ENCODE measurements at regions not wholly inside any gene's neighbourhood (a gene's known extent, or its start where the extent isn't known, plus 50 kb on each side); places are given as distances from the start of the nearest gene placed in this dataset.
A peak's percentile ranks its signal among the peaks of the same experiment; 100 is the strongest.
"Not testable (repeated sequence)": the region's sequence is repeated elsewhere in the genome, so short reads cannot be mapped to it uniquely, and the experiment has no call there.

DNA sequence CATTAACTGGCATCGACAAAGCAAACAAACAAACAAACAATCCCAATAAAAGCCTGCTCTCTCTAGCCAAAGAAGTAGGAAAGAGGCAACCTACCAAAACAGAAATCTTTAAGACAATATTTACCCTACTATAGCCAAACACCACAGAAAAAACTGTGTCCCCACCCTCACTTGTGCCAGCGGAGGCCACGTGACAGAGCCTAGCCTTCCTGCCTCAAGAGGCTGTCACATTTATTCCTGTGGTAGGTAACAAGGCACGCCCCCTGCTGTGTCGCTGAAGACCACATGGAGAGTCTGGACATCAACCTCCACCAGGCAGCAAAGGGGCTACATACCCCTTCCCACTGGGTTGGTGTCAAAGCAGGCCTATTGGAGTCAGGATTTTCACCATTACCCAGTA, 148.1 kb downstream of the LMNTD1 start:
- no peak overlapping the region for H3K27ac ChIP-seq (ENCODE audit: low read length)
- no peaks in the 10 kb centered on the region for H3K4me1 ChIP-seq (ENCODE audit: control insufficient read depth, insufficient read depth, low read length)
- peaks cover 2% of the 10 kb centered on the region for H3K27me3 ChIP-seq (ENCODE audit: control insufficient read depth, insufficient read depth, low read length)
- H3K4me3 ChIP-seq (ENCODE audit: low read length), result no peak overlapping the region
- no peaks in the 10 kb centered on the region for H3K9me3 ChIP-seq (replicated peaks; ENCODE audit: control insufficient read depth, low read depth, low read length)
- WGBS (ENCODE audit: insufficient coverage), result 64% methylated on average over 3 of the region's 5 CpGs
- no peak for DNase-seq
- H3K36me3 ChIP-seq (ENCODE audit: control insufficient read depth, insufficient read depth, low read length), result no peaks in the 10 kb centered on the region

DNA sequence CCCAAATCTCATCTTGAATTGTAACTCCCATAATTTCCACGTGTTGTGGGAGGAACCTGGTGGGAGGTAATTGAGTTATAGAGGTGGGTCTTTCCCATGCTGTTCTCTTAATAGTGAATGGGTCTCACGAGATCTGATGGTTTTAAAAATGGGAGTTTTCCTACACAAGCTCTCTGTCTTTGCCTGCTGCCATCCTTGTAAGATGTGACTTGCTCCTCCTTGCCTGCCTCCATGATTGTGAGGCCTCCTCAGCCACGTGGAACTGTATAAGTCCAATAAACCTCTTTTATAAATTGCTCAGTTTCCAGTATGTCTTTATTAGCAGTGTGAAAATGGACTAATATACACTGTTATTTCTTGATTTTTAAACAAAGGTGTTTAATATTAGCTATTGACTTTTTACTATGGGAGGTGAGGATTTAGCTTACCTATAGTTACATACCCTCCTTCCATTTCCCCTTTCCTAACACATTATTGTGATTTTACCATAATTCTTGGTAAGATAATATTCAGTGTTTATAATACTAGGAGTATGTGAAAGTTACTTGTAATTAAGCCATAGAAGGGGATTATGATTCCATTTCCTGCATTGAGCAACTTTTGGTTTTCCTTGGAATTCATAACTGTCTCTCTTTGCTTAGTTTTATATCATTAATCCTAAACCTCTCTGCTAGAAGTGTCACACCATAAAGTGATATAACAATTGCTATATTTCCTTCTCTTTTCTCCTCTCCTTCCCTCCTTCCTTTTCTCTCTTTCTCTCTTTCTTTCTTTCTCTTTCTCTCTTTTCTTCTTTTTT, 151.0 kb upstream of the KRAS start:
- no peak for DNase-seq
- WGBS (ENCODE audit: insufficient coverage), result 83% methylated on average over 1 of the region's 3 CpGs
- H3K27me3 ChIP-seq (ENCODE audit: control insufficient read depth, insufficient read depth, low read length), result peaks cover 2% of the 10 kb centered on the region

GRCh38 chr12:25397001-25397400, 146.3 kb upstream of the KRAS start:
- Histone ChIP-seq H3K4me1 (ENCODE audit: control insufficient read depth, insufficient read depth, low read length) (no peaks in the 10 kb centered on the region), H3K27me3 (ENCODE audit: control insufficient read depth, insufficient read depth, low read length) (no peaks in the 10 kb centered on the region), H3K9me3 (replicated peaks; ENCODE audit: control insufficient read depth, low read depth, low read length) (no peaks in the 10 kb centered on the region), H3K27ac (ENCODE audit: low read length) (no peak overlapping the region), H3K4me3 (ENCODE audit: low read length) (no peak overlapping the region), H3K36me3 (ENCODE audit: control insufficient read depth, insufficient read depth, low read length) (no peaks in the 10 kb centered on the region)
- no peak for DNase-seq
- WGBS (ENCODE audit: insufficient coverage), result 59% methylated on average over 3 of the region's 6 CpGs

More for the DNA sequence above, 151.0 kb upstream of the KRAS start:
- Histone ChIP-seq H3K27ac (ENCODE audit: low read length) (no peak overlapping the region), H3K4me3 (ENCODE audit: low read length) (no peak overlapping the region), H3K9me3 (replicated peaks; ENCODE audit: control insufficient read depth, low read depth, low read length) (no peaks in the 10 kb centered on the region), H3K36me3 (ENCODE audit: control insufficient read depth, insufficient read depth, low read length) (no peaks in the 10 kb centered on the region), H3K4me1 (ENCODE audit: control insufficient read depth, insufficient read depth, low read length) (no peaks in the 10 kb centered on the region)

DNA sequence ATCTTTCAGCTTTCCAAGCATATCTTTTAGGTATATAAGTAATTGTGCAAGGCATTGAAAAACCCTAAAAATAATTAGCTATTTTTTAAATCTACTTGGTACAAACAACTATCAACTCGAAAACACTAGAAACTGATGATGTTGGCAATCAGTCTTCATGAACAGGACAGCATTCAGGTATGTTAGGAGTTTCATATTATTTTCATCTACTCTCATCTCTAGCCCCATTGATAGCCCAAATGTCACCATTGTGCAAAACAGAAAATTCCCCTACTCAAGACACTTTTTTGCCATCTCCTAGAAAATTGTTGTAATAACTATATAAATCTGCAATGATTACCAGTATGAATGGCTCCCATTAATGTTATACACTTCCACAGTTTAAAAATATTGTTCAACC, 144.5 kb upstream of the KRAS start:
- Histone ChIP-seq H3K4me1 (ENCODE audit: control insufficient read depth, insufficient read depth, low read length) (no peaks in the 10 kb centered on the region), H3K36me3 (ENCODE audit: control insufficient read depth, insufficient read depth, low read length) (no peaks in the 10 kb centered on the region), H3K4me3 (ENCODE audit: low read length) (no peak overlapping the region), H3K9me3 (replicated peaks; ENCODE audit: control insufficient read depth, low read depth, low read length) (no peaks in the 10 kb centered on the region), H3K27me3 (ENCODE audit: control insufficient read depth, insufficient read depth, low read length) (no peaks in the 10 kb centered on the region), H3K27ac (ENCODE audit: low read length) (no peak overlapping the region)
- DNase-seq, result no peak
- no CpG with 5 or more reads among the region's 1 CpG for WGBS (ENCODE audit: insufficient coverage)

DNA sequence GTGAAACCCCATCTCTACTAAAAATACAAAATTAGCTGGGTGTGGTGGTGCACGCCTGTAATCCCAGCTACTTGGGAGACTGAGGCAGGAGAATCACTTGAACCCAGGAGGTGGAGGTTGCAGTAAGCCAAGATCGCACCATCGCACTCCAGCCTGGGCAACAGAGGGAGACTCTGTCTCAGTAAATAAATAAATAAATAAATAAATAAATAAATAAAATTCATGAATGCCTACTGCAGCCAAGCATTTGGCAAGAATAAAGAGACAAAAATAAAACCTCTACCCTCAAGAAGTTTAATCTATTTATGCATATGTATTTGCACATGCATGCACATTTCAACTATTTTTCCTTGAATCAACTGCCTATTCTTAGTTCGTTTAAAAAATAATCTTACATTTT, 144.0 kb upstream of the KRAS start:
- no CpG with 5 or more reads among the region's 4 CpGs for WGBS (ENCODE audit: insufficient coverage)
- DNase-seq; H3K4me3 ChIP-seq (ENCODE audit: low read length); H3K36me3 ChIP-seq (ENCODE audit: control insufficient read depth, insufficient read depth, low read length); H3K9me3 ChIP-seq (replicated peaks; ENCODE audit: control insufficient read depth, low read depth, low read length); H3K4me1 ChIP-seq (ENCODE audit: control insufficient read depth, insufficient read depth, low read length); H3K27me3 ChIP-seq (ENCODE audit: control insufficient read depth, insufficient read depth, low read length); H3K27ac ChIP-seq (ENCODE audit: low read length): not testable (repeated sequence)

GRCh38 chr12:25394025-25394424, 143.3 kb upstream of the KRAS start:
- Histone ChIP-seq H3K27me3 (ENCODE audit: control insufficient read depth, insufficient read depth, low read length) (no peaks in the 10 kb centered on the region), H3K9me3 (replicated peaks; ENCODE audit: control insufficient read depth, low read depth, low read length) (no peaks in the 10 kb centered on the region), H3K27ac (ENCODE audit: low read length) (no peak overlapping the region), H3K4me1 (ENCODE audit: control insufficient read depth, insufficient read depth, low read length) (no peaks in the 10 kb centered on the region), H3K4me3 (ENCODE audit: low read length) (no peak overlapping the region), H3K36me3 (ENCODE audit: control insufficient read depth, insufficient read depth, low read length) (no peaks in the 10 kb centered on the region)
- 85% methylated on average over 9 of the region's 9 CpGs for WGBS (ENCODE audit: insufficient coverage)
- DNase-seq, result no peak

GRCh38 chr12:25391346-25391745, 140.6 kb upstream of the KRAS start:
- not testable (repeated sequence) for H3K27me3 ChIP-seq (ENCODE audit: control insufficient read depth, insufficient read depth, low read length); DNase-seq; H3K4me3 ChIP-seq (ENCODE audit: low read length); H3K27ac ChIP-seq (ENCODE audit: low read length); H3K4me1 ChIP-seq (ENCODE audit: control insufficient read depth, insufficient read depth, low read length); H3K9me3 ChIP-seq (replicated peaks; ENCODE audit: control insufficient read depth, low read depth, low read length); H3K36me3 ChIP-seq (ENCODE audit: control insufficient read depth, insufficient read depth, low read length)
- 93% methylated on average over 10 of the region's 25 CpGs for WGBS (ENCODE audit: insufficient coverage)

- Histone ChIP-seq H3K4me1 (ENCODE audit: control insufficient read depth, insufficient read depth, low read length) (peaks cover 12% of the 10 kb centered on the region), H3K36me3 (ENCODE audit: control insufficient read depth, insufficient read depth, low read length) (no peaks in the 10 kb centered on the region), H3K27me3 (ENCODE audit: control insufficient read depth, insufficient read depth, low read length) (no peaks in the 10 kb centered on the region), H3K9me3 (replicated peaks; ENCODE audit: control insufficient read depth, low read depth, low read length) (no peaks in the 10 kb centered on the region), H3K4me3 (ENCODE audit: low read length) (no peak overlapping the region), H3K27ac (ENCODE audit: low read length) (no peak overlapping the region)
- no peak for DNase-seq
- no CpG with 5 or more reads among the region's 5 CpGs for WGBS (ENCODE audit: insufficient coverage)
These were observed 137.5 kb upstream of the KRAS start for GRCh38 chr12:25388183-25388582.

DNA sequence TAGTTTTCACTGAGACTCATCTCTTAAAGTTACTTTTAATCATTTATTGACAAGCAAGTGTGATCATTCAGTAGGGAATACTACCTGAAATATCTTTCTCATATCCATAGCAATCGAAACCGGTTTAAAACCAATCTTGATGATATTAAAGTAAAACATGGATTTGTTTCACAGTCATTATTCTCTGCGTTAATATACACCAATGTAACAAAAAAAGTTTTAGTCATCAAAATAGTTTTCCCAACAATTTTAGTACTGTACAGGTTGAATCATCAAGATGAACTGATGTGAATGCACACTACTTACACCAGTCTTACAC, 137.0 kb upstream of the KRAS start:
- Histone ChIP-seq H3K27ac (ENCODE audit: low read length) (no peak overlapping the region), H3K4me3 (ENCODE audit: low read length) (no peak overlapping the region)

DNA sequence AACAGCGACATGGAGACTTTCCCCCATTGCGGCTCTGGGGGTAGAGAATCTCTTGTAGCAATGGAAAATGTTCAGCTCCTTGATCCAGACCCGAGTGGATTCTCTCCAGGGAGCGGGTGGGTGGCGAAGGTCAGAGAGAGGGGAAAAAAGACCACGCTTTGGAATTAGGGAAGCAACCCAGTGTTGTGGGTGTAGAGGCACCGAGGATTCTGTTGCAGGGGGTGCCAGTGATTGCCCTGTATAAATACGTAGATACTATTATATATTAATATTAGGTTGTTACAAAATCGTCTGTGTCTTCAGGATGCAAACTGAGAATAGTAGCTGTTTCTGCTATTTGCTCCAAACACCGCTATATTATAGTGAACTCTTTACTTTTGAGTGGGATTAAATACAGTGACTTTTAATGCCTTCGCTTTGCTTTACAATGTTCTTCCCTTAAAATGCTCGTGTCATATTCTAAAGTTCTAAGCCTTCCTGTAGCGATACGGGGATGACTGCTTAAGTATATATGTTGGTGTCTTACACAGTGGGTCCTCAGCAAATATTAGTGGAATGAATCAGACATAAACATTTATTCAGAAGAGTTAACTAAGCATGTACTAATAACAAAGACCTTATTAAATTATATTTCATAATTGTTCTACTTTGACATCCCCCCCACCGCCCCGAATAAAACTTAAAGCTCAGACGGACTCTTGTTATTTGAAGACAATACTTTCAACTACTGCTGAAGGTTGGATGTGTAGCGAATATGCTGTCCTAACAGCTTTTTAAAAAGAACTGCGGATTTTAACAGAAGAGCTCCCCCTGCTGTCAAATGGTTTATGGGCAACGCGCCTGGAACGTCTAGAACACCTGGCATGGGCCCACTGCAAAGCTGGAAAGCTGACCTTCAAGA, 136.4 kb upstream of the KRAS start:
- Histone ChIP-seq H3K27me3 (ENCODE audit: control insufficient read depth, insufficient read depth, low read length) (no peaks in the 10 kb centered on the region), H3K27ac (ENCODE audit: low read length) (peak overlapping the region; percentile 100), H3K4me1 (ENCODE audit: control insufficient read depth, insufficient read depth, low read length) (peaks cover 23% of the 10 kb centered on the region), H3K9me3 (replicated peaks; ENCODE audit: control insufficient read depth, low read depth, low read length) (no peaks in the 10 kb centered on the region), H3K4me3 (ENCODE audit: low read length) (peak overlapping the region; percentile 95), H3K36me3 (ENCODE audit: control insufficient read depth, insufficient read depth, low read length) (no peaks in the 10 kb centered on the region)
- DNase-seq, result peak; percentile 97
- 5% methylated on average over 7 of the region's 22 CpGs for WGBS (ENCODE audit: insufficient coverage)

More for the DNA sequence above, 137.0 kb upstream of the KRAS start:
- H3K9me3 ChIP-seq (replicated peaks; ENCODE audit: control insufficient read depth, low read depth, low read length), result no peaks in the 10 kb centered on the region
- H3K27me3 ChIP-seq (ENCODE audit: control insufficient read depth, insufficient read depth, low read length), result no peaks in the 10 kb centered on the region
- H3K36me3 ChIP-seq (ENCODE audit: control insufficient read depth, insufficient read depth, low read length), result no peaks in the 10 kb centered on the region
- peaks cover 17% of the 10 kb centered on the region for H3K4me1 ChIP-seq (ENCODE audit: control insufficient read depth, insufficient read depth, low read length)
- WGBS (ENCODE audit: insufficient coverage), result no CpG with 5 or more reads among the region's 3 CpGs
- no peak for DNase-seq
